Panc1 (cell line): ENCODE measurements at regions not wholly inside any gene's neighbourhood (a gene's known extent, or its start where the extent isn't known, plus 50 kb on each side); places are given as distances from the start of the nearest gene placed in this dataset.

Experiments used
- POLR2AphosphoS5 ChIP-seq: IDR thresholded peaks from 2 replicates; pipeline ENCODE4 v1.6.1; 2012; ENCODE audit warnings: mild to moderate bottlenecking, low read depth, low read length, moderate library complexity
- SIN3A ChIP-seq: IDR thresholded peaks from 2 replicates; pipeline ENCODE4 v1.6.1; 2012; ENCODE audit warnings: low read depth, mild to moderate bottlenecking, low read length, moderate library complexity, borderline replicate concordance; ENCODE audit not compliant: insufficient read depth
- TCF7L2 ChIP-seq: IDR thresholded peaks from 2 replicates; pipeline ENCODE4 v1.6.1; 2011; ENCODE audit warnings: mild to moderate bottlenecking, low read depth, low read length, inconsistent platforms
- TF ChIP-seq, protein P1 (sequence below): fragments of 450-650 bp; IDR thresholded peaks from 2 replicates; pipeline ENCODE4 v1.5.1; 2017; ENCODE audit warnings: mild to moderate bottlenecking

DNA sequence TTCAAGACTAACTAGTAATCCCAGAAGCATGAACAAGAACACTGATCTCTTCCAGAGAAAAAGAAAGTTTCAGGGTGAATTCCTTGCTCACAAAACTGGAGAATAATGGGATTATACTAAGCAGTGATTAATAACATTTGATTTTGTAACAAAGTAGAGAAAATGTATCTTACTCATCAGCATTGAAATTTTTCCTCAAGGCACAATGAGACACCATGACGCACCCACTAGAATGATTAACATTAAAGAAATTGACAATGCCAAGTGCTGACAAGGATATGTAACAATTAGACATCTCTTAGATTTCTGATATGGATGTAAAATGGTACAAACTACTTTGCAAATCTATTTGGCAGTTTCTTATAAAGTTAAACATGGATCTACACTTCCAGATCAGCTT, 101.1 kb upstream of the EPHA4 start:
- TF ChIP-seq, protein P1, sequence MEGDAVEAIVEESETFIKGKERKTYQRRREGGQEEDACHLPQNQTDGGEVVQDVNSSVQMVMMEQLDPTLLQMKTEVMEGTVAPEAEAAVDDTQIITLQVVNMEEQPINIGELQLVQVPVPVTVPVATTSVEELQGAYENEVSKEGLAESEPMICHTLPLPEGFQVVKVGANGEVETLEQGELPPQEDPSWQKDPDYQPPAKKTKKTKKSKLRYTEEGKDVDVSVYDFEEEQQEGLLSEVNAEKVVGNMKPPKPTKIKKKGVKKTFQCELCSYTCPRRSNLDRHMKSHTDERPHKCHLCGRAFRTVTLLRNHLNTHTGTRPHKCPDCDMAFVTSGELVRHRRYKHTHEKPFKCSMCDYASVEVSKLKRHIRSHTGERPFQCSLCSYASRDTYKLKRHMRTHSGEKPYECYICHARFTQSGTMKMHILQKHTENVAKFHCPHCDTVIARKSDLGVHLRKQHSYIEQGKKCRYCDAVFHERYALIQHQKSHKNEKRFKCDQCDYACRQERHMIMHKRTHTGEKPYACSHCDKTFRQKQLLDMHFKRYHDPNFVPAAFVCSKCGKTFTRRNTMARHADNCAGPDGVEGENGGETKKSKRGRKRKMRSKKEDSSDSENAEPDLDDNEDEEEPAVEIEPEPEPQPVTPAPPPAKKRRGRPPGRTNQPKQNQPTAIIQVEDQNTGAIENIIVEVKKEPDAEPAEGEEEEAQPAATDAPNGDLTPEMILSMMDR, result no peak
- no peak for TF ChIP-seq POLR2AphosphoS5
- TF ChIP-seq TCF7L2, result no peak
- no peak for TF ChIP-seq SIN3A
